Ishikawa (cell line): ENCODE measurements at regions not wholly inside any gene's neighbourhood (a gene's known extent, or its start where the extent isn't known, plus 50 kb on each side); places are given as distances from the start of the nearest gene placed in this dataset.

Experiments used
- EGR1 ChIP-seq: IDR thresholded peaks from 2 replicates; pipeline ENCODE4 v1.6.1; 2012
- RAD21 ChIP-seq: IDR thresholded peaks from 2 replicates; pipeline ENCODE4 v1.6.1; 2012; ENCODE audit warnings: low read depth
- TAF1 ChIP-seq: IDR thresholded peaks from 2 replicates; pipeline ENCODE4 v1.6.1; 2012; ENCODE audit warnings: low read depth, mild to moderate bottlenecking
- TF ChIP-seq, protein P1 (sequence below): IDR thresholded peaks from 2 replicates; pipeline ENCODE4 v1.6.1; 2012

- TF ChIP-seq TAF1 (no peak), EGR1 (no peak), RAD21 (no peak)
- TF ChIP-seq, protein P1, sequence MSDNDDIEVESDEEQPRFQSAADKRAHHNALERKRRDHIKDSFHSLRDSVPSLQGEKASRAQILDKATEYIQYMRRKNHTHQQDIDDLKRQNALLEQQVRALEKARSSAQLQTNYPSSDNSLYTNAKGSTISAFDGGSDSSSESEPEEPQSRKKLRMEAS, result no peak
These were observed 305.6 kb upstream of the LYPLAL1 start for GRCh38 chr1:218867941-218868626.
